ENCODE measurements at regions not wholly inside any gene's neighbourhood (a gene's known extent, or its start where the extent isn't known, plus 50 kb on each side); places are given as distances from the start of the nearest gene placed in this dataset.

DNA sequence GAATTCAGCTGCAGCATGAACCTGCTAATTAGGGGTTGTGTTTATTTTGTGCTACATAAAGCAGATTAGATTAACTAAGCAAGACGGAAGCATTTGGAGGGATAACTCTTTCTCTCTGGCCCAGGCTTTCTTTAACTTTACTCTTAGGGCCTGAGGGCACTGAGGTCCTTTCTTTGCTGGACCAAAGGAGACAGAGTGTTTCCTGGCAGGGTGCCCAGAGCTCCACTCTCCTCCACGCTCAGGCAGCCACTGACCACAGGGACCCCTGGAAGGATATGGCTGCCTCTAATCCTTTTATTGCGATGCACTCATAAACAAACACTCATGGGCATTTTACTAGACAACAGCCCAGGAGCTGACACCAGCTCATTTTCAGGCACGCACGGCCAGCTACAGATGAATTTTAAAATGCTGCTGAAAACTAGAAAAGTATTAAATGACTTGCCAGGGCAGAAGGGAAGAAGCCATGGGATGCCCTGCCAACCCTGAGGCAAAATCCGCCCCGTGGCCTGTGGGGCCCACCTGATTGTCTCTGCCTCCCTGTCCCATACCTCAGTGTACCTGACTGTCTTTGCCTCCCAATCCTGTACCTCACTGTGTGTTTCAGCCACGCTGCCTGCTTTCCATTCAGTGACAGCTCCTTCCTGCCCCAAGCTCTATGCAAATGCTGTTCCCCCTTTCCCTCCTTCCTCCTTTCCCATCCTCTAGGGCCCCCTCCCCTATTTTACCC is 192.6 kb upstream of the NAV2 start:
- no peak for DNase-seq (ENCODE audit: low spot score)

DNA sequence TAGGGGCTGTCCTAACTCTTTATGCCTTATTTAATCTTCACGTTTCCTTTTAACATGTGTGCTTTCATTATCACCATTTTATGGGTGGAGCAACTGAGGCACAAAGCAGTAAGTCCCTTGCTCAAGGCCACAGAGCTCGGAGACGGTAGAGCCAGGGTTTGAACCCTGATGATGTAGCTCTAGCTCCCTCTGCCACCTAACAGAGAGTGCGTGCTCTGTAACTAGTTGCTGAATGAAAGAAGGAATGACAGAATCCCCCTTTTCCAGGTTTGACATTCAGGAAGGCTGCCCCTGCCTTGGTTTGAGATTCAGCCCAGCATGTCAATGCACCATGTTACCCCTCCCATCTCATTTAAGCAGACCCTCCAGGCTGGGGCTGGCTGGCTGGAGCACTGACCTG is 193.3 kb upstream of the NAV2 start:
- no peak for DNase-seq (ENCODE audit: low spot score)

DNA sequence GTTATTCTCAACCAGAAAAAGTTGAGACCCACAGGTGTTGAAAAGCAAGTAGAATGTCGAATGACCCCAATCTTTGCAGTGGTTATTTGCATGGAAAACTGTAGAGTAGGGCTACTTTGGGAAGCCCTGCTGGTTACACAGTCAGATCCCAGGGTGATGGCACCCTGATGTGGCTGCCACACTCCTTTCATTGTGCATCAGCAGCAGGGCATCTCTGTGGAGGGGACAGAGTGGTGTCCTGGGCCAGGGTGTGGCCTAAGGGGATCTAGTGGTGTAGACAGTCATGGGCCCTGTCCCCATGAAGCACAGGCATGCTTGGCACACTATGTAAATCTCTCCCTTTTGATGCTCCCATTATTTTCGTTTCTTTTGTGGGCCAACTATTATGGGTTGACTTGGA is 199.4 kb upstream of the NAV2 start:
- no peak for DNase-seq (ENCODE audit: low spot score)

DNA sequence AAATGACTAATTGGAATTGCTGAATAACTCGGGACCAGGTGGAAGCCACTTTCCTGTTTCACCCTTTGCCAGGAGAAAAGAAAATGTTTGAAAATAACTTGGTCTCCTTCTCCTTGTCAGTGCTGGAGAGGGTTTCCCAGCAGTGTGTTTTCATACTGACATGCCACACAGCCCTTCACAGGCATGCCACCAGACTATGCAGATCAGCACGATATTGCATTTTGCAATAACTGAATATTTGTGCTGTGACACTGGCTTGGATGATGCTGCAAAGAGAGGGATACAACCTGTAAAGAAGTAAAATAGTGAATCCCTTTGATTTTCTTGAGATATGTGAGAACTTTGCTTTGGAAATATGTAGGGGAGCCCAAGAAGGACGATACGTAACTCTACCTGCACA is 200.0 kb upstream of the NAV2 start:
- DNase-seq (ENCODE audit: low spot score) = no peak

DNA sequence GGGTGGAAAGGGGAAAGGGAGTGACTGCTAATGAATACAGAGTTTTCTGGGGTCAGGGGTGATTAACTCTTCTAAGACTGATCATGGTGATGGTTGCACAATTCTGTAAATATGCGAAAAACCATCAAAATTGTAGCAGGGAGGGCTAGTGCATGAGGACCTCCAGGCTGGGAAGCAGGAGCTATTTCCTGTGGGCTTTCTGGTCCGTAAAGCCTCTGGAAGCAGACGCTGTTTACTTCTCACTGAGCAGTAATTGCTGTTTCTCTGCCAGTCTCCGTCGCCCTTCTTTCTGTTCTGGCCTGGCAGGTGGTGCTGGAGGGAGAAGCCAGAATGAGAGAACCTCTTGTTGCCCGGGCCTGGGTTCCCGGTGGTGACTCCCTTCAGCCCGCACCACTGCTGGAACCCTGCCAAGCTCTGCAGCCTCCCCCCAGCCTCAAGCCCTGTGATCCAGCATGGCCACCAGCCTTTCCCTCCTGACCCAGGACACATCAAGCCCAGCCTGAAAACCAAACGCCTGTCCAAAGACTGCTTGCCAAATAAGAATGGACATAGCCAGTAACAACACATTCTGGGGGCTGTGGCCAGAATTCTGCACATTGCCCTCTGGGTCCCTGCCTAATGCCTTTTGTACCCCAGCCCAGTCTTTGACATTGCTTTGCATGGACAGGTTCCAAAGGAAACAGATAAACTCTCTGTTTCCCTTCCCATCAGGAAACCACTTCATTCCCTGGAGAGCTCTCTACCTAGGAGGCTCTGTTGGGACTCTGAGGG is 201.0 kb upstream of the NAV2 start:
- DNase-seq (ENCODE audit: low spot score) = no peak

DNA sequence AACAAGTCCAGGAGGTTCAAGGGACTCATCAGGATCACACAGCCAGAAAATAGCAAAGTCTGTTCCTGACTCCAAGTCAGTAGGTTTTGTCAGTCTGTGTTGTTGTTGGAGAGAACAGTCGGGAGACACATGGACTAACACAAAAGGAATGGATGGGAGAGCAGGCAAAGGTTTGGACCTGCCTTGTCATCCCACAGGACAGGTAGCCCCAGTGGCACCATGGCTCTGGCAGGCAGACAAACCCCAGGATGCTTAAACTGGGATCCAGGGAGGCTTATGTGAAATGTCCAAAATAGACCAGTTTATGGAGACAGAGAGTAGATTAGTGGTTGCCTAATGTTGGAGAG is 201.6 kb upstream of the NAV2 start:
- DNase-seq (ENCODE audit: low spot score) = no peak

DNA sequence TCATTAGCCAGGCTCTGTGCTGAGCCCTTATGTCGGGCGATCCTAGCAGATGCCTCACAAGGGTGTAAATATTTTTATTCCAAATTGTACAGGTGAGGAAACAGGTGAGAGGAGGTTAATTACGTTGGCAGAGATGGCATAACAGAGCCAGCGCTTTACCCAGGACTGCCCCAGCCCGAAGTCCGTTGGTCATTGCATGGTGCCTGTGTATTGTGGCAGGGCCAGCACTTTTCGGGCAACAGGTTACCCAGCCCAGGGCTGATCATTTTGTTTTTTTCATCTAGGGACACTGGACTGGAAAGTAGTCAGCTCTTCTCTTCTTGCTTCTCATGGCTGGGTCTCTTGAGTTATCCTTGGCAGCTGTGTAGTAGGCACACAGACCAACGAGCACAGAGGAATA is 202.2 kb upstream of the NAV2 start:
- no peak for DNase-seq (ENCODE audit: low spot score)

DNA sequence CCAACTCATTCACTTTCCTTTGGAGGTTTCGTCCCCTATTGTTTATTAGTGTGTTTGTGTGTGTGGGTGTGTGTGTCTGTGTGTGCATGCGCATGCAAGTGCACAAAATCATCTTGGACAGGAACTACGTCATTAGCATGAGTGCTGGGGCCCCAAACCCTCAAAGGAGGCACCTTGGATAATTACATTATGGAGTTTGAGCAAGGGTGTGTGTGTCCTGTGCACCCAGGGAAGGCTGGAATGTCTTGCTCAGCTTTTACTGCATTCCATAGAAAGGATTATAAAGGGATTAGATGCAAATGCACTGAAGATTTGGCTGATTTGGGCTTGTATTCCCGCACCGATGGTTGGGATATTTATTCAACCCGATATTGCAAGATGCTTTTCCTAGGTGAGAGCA is 203.4 kb upstream of the NAV2 start:
- no peak for DNase-seq (ENCODE audit: low spot score)

DNA sequence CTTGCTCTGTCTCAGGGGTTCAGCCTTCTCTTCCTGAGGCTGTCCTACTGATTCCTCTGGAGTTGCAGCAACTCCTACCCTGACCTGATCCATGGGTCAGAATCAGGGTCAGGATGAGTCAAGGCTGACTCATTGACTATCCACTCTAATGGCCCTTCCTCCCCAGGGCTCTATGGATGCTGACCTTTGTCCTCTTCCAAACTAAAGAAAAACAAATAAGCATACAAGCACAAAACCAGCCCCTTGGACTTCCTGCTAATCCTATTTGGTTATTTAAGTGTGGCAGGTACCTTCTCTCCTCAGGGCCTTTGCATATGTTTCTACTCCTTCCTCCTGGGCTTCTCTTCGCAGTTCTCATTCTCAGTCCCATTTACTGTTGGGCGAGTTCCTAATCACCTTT is 204.5 kb upstream of the NAV2 start:
- peak; percentile 28 for DNase-seq (ENCODE audit: low spot score)

DNA sequence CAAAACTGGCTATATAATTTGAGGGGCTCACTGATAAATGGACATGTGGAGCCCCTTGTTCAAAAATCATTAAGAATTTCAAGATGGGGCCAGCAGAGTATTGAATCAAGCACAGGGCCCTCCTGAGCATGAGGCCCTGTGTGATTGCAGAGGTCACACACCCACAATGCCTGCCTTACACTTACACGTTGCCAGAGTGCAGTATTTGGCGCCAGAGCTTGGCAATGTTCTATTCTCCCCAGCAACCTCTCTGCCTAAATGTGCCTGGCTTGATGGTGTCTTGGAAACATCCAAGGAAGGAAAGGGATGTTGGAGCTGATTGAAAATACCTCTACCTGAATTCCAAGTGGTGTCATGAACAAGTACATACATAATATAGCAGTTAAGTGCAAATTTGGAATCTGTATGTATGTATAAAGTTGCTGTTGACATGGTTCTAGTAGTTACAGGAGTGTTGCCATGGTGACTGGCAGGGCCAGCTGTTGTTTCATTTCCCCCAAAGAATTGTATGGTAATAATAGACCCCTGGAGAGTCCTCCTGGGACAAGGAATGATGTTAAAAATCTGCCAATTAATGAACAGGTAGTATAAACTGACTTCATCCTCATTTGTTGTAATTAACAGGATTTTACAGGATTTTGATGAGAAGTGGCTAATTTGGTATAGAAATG is 205.7 kb upstream of the NAV2 start:
- no peak for DNase-seq (ENCODE audit: low spot score)

DNA sequence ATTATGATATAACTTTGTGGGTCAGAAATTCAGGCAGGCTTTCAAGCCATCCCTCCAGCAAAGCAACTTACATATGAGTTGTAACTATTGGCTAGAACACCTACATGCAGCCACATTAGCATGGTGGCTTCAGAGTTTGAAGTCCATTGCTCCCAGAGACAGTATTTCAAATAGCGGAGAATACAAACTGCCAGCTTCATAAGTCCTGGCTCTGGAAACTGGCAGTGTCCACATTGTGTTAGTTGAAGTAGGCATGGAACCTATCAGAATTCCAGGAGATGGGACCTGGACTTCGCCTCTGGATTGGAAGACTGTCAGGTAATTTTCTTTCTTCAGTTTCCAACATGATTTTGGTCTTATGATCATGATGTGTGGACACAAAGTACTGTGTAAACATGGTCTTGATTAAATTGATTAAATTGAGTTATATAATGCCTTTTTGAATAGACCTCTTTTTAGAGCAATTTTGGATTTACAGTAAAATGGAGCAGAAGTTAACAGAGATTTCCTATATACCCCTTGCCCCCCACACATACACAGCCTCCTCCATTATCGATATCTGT is 209.9 kb upstream of the NAV2 start:
- DNase-seq (ENCODE audit: low spot score) = no peak

DNA sequence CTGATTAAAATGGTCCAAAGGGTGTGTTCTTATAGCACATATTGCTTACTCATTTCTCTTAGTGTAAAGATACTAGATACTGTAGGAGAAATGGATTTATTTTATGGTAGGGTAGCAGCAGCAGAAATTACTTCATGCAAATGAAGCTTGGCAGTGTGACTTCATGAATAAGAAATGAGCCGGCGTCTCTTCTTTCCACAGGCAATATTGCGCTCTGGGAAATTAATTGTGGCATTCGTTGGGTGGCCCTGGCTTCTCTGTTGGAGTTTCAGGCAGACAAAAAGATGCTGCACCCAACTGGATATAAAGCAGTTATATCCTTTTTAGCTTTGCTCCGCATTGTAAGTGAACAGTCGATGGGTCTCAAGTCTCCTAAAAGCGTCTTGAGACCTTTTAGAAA is 211.0 kb upstream of the NAV2 start:
- DNase-seq (ENCODE audit: low spot score) = no peak

DNA sequence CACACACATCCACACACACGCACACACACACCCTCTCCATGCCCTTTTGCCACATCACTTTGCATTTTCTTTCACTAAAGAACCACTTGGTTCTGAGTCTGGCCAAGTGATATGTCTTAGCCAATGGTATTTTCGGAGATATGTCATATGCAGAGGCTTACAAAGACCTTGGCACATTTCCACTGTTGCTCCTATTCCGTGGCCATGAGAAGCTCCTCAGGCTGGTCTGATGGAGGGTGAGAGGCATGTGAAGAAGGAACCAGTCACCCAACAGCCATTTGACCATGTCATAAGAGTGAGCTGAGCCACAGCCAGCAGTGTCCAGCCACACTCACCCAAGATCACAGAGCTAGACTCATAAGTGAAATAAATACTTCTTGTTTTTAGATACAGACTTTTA is 212.6 kb upstream of the NAV2 start:
- DNase-seq (ENCODE audit: low spot score) = peak; percentile 52

DNA sequence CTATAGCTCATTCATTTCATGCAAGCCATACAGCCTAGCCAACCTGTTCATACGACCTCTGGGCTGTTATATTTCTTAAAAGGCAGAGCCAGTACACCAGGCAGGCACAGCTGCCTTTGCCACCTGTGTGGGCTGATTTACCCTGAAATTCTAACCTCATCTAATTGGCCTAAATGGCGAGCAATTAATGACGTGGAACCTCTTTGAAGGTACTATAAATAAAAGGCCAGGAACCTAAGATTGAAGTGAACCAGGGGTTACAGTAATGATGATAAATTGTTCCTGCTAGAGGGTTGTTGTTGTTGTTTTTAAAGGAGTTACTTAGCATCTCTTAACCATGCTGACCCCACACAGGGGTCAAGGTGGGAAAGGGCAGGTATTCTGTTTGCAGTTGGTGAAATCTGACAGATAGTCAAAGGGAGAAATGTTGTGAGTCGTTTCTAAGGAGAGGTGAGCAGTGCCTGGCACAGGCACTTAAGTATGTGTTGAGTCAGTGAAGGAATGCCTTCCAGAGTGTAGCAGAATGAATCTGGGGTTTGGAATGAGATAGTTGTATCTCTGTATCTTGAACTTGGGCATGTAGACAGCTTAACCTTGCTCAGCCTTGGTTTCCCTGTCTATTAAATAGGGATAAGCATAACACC is 213.5 kb upstream of the NAV2 start:
- DNase-seq (ENCODE audit: low spot score) = peak; percentile 44

DNA sequence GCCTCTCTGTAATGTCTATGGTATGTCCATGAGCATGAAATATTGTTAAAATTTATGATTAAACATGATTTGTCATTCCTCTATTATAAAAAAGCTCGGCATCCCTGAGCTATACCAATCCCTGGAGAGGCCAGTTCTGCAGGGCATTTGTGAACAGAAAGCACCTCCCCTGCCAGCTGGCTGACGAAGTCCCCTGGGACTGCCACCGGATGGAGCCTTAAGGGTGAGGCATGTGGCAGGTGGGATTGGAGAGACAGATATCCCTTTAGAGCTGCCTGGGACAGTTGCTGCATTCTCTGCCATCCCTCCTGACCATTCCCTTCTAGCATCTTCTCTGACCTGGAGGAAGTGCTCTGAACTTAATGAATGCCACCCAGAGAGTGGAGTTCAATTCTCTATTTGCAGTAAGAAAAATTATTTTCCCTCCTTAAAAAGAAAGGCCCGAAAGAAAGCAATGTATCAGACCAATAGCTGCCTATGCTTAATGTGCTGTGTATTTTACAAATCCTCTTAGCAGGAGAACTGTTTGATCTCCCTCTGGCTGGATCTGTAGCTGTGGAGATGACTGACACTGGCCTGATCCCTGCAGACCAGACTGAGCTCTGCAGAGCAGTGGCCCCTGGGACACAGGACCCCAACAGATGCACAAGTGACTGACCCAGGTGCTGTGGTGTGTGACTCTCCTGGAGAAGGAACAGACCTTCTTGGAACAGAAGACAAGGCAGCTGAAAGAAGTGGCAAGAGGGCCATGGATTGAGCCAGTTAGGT is 219.0 kb upstream of the NAV2 start:
- DNase-seq (ENCODE audit: low spot score) = no peak

DNA sequence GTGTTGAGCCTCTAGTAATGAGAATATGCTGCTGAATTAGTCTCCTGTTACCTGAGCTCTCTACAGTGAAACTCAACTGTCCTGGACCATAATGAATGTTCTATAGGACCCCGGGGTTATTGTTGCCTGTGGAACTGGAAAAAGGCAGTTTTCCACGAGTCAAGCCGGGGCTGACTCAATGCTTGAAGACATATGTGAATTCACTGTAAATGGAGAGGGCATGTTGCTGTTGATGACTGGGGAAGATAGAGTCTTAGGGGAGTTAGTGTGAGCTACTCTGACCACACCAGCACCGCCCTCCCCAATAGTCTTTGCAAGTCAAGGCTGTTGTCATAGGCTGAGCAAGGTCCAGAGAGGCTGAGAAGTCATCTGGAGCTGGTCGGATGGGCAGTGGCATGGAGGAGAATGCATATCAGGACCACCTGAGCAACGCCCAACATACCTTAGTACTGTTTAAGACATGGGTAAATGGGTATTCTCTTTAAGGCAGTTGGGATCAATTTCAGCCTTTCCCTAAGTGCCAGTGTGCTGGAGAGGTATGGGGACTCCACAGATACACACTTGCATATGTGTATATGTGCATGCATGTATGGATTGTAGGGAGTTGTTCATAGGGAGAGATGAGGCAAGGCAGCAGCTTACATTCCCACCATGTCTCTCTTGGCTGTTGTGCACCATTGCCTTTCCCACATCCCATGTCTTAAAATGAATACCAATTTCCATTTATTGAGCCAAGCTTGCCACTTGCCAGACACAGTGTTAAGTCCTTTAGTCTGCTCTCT is 230.1 kb upstream of the NAV2 start:
- no peak for DNase-seq (ENCODE audit: low spot score)

DNA sequence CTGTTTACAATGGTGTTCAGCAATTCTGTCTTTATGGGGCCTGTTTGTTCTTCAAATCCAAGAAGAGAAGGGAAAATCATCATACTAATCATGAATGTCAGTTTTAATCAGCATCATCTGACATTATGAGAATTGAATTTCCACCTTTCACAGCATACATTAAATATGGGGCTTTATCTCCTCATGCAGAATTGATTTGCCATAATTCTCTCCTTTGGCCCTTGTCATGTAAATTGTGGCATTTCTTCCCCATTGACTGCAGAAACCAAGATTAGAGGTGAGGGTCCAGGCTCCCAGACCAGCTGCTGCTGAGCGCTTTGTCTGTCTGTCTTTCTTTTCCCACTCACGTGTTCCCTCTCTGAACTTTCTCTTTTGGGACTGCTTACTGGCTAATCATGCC is 232.1 kb upstream of the NAV2 start:
- DNase-seq (ENCODE audit: low spot score) = no peak

DNA sequence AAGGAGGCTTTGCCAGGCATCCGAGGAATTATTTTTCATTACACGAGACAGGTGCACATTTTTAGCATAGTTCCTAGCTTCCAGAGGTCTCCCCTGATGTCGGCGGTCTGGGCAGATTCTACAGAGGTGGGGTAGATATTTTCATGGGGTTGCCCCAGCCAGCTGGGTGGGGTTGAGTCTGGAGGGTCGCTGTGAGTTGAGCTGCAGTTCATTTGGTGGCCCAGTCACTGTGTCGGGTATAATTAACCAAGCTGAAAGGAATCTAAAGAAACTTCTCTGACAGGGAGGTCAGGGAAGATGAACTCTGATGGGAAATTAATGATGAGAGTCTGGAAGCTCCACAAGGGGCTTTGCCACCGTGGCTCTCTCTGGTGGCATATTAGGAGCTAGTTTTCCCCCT is 233.7 kb upstream of the NAV2 start:
- no peak for DNase-seq (ENCODE audit: low spot score)

DNA sequence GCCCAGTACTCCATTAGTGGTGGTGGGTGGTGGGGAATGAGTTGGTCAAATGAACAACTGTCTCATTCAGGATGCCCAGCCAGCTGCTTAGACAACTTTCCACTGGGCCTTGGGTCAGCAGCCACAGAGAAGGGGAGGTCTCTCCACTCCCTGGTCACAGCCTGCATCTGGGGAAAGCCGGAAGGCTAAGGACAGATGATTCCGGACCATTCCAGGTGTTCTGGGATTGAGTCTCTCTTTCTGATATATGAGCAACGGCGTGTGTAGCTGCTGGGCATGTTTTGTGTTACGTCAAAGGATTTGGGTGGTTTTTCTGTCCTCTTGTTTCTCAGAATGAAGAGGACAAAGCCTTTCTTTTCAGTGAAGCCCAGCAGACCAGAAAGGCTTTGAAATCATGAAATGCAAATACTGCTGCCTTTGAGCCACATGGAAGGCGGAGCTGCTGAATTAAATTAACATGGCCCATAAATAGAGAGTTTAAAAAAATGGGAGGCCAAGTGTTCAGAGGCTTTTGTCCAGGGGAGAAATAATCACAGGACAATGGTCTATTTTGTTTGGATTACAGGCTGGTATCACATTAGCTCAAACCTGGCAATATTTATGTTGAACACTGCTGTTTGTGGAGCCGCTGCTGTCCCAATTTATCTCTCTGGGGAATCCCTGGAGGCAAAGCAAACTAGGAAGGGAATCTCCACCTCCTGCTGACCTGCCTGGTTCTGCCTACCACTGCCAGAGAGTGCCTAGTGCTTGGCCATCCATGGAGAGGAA is 234.4 kb upstream of the E2F8 start:
- DNase-seq (ENCODE audit: low spot score) = no peak

DNA sequence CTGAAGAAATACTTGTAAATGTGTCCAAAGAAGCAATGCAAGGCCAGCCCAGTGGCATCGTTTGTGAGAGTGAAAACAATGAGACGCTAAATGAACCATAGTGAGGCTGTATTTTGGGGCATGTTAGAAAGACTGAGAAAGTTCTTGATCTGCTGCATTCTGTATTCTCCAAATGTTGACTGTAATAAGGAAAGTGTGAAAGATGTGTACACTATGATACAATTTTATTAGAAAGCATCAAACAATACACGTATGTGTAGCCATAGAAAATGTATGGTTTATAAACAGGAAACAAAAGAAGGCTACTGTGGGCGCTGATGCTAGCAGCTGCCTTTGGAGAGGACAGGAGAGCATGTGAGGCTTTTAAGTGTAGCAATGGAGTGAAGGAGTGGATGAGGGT is 233.5 kb upstream of the E2F8 start:
- no peak for DNase-seq (ENCODE audit: low spot score)

All from AG08396 (cell line).